Epidermal melanocyte (primary cell): ENCODE measurements at regions not wholly inside any gene's neighbourhood (a gene's known extent, or its start where the extent isn't known, plus 50 kb on each side); places are given as distances from the start of the nearest gene placed in this dataset.

ENCODE experiments used
- DNase-seq: peaks from one replicate; pipeline ENCODE4 v3.0.0; 2011; ENCODE audit warnings: low spot score; ENCODE audit not compliant: insufficient read length

DNA sequence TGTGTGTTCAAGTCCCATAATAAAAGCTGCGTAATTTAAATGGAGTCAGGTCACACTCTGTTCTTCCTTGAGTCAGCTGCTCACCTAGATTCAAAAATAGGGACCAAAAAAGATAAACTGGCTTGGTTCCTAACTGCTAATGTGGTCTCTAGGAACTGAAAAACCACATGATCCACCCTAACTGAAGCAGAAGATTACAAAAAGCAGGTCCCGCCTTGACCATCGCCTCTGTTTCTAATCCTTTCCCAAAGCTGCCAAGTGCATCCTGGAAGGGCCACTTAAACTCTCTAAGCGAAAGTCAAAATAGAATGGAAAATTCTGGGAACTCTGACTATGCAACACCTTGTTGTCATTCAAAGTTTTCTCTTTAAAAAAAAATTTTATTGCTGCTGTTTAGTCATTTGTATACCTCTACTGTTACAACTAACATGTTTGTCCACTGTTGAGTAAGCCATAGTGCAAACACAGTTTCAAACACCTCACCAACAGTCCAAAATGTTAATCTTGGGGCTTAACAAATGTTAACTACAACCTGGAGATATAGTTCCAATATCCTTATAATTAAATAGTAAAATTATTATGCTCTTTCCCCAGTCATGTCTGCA is 88.9 kb upstream of the THBS1 start:
- DNase-seq = no peak

DNA sequence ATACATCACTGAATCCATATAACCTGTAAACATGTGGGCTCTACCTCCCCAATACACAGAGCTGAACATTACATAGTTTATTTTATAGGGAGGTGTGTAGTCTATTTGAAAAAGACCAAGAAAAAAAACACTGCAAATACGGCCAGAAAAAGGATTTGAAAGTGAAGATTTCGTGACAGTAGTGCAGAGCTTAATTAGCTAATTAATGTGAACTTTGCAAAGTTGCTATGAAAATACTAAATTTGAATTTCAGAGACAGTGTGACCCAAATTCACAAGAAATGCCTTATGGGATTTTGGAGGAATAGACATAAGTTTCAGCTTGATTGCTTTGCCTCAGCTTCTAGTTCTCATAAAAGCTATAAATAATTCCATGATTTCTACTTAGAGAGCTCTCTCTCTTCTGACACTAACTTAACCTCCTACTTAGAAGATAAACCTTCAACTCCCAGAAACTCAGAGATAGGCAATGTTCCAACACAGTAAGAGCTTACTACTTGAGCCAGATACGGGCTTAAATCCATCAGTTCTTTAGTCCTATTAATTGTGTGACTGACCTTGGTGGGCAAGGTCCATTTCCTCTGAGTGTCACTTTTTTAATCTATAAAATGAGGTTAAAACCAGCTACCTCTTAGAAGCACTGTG is 87.3 kb upstream of the THBS1 start:
- no peak for DNase-seq

DNA sequence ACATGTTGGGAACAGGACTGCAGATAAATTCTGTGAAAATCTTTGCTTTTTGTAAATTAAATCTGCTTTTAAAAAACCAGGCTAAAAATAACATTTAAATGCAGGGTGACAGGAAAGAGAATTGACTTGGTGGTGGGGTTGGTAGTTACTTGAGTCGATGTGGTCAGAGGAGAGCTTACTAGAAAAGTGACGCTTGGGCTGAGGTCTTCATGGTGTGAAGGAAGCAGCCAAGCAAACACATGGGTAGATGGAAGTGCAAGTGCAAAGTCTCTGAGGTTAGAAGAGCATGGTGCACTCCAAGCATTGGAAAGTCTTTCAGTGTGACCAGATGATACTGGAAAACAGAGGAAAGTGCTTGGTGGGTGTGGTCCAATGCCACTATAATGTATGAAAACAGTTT is 86.4 kb upstream of the THBS1 start:
- no peak for DNase-seq

DNA sequence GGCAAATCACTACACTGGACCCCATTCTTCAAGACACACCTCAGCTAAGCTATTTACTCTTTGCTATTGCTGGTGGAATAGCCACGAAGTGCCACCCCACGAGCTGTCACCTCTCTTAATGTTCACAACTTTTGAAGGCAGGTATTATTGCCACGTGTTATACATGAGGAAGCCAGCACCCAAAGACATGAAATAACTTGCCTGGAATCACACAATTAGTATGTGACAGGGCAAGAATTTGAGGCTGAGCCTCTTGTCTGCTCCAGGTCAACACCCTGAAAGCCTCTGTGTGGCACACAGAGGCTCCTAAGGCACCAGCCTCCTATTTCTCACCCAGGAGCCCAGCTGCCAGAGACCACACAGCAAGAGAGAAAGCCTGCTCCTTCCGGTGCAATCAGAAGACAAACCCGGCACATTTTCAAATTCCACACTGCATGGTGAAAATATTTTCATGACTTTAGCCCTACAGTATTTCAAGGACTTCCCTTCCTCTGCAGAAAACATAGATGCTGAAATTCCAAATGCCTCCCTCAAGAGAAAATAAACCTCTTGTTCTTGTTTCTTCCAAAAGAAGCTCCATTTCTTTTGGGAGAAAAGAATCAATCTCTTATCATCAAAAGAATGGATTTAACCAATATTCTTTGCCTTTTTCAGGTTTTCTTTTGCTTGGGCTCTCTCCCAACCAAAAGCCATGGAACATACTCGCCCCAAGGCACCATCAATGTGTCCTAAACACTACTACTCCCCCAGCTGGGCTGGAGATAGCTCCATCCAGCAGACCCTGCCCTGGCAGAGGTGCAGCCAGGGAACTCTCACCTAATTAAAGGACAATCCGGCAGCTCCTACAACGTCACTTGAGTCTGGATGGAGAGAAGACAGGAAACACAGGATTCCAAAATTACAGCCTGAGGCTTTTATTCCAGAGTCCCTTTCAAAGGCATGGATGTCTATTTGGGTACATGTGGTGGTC is 84.7 kb upstream of the THBS1 start:
- DNase-seq = no peak

DNA sequence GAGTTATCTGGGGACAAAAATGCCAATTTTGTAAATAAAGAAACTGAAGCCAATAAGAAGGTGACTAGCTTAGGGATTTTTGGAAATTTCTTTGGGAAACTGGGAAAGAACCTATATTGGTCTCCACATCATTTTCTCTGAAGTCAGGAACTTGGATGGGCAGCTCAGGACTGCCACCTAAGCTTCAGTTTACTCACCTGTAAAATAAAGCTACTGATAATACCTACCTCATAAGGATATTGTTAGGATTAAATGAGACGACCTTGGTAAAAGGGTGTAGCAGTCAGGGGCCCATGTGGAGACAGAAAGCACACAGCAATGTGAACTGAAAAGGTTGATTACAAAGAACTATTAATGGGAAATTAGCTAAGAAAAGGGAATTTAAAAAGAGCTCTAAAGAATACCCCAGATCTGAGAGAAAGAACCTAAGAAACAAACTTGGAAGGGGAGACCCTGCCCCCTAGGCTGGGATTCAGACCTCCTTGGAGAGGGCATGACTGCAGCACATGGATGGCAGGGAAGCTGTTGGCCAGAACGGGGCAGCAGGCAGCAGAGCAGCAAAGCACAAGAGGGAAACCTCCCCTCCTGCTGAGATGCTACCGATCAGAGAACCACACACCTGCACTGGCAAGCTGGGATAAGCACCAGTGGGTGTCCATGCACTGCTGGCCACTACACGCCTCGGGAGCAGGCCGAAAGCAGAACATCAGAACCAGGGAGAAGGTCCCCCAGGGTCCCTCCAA is 83.7 kb upstream of the THBS1 start:
- no peak for DNase-seq

DNA sequence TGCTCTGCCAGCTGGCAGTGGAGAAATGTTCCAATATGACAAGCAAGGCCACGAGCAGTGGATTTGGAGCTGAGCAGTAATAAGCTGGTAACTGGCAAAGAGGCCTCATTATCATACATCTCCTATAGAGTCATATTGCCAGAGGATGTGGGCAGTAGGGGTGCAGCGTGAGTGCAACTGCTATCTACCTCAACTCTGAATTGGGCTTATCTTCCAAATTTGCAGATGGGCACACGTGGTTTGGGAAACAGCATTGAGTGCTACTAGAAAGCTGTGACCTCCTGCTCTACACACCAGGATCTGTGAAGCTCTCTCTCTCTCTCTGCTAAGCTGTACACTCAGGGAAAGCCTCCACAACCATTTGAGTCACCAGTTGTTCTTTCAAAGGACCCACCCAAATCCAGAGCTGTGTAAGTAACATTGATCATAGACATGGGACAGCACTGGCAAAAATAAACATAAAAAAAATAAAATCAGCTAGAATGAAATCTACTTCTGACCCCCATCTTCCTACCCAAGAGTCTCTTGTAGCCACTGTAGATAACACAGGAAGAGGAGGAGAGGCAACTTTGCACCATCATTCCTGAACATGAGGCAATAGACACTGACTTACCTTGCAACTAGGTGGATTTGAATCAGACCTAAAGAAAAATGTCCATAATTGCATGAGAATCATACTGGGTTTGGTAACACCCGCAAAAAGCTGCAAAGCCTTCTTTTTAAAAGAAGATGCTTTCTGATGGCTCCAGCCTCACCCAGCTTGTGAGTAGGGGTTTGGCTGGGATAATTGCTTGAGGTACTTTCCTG is 82.9 kb upstream of the THBS1 start:
- DNase-seq = no peak

DNA sequence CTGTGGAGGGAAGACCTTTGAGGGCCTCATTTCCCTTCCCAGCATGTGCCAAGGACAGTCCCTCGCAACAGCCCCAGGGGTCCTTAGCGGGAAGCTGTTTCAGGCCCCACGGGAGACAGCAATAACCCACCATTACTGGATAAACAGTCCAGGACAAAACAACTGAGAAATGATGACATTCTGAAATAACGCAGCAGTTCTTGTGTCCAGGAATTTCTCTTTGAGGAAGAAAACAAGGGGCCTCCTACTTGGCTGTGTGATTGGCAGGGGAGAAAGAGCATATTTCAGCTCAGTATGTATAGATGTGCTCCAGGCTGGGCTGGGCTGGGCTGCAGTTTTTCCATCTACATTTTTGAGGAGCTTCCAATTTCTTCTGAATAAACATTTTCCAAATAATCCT is 82.2 kb upstream of the THBS1 start:
- DNase-seq = no peak

DNA sequence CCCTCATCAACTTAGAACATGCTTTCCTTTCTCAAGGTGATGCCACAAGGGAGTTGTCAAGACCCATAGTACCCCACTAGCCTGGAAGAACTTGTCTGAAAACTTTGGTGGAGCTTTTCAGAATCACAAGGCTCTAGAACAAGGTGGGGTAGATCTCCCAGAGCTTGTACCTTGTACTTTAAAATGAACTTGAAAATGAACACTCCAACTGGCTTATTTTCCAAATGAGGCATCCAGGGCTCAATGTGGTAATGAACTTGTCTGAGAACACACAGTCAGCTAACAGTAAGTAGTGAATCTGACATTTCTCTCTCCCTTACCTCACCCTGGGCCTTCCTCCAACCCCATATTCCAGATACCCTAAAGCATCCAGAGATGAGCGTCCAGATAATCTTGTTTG is 81.8 kb upstream of the THBS1 start:
- no peak for DNase-seq

DNA sequence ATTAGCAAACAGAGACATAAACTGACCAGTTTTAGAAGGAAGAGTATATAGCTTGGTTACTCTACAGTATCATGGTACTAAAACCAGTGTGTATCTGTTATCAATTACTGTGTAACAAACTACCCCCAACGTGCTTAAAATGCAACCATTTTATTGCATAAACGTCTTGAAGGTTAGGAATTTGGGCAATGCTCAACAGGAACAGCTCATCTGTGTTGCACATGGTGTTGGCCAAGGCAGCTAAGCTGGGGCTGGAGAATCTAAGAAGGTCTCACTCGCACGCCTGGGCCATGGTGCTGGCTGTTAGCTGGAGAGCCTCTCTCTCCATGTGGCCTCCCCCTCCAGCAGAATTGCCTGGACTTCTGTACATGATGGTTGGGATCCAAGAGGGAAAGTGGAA is 81.2 kb upstream of the THBS1 start:
- no peak for DNase-seq

DNA sequence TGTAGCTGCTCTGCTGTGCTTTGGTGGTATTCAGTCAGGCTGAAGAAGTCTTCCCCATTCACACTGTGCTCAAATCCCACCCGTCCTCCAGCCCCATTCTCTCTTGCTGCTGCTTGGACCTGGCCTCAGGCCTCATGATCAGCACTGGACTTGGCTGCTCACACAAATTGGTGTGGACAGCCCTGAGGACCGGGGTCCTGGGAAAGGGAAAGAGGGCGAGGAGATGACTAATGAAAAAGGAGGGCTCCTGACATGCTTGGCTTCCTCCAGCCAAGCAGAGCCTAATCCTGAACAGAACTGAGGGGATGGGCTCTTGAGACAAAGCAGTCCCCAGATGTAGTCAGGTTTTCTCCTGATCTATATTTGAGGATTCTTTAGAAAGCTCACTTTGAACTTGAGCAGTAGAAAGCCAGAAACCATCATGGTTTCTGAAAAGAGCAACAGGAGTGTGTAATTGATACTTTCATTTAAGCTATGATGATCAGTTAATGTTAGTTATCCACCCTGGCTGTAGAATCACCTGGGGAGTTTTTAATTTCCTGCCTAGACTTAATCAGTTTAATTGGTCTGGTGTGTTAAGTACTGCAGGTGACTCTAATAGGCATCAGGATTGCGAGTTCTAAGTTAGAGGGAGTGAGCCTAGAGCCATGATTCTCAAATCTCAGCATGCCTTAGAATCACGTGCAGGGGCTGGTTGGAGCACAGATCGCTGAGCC is 79.4 kb upstream of the THBS1 start:
- DNase-seq = no peak

DNA sequence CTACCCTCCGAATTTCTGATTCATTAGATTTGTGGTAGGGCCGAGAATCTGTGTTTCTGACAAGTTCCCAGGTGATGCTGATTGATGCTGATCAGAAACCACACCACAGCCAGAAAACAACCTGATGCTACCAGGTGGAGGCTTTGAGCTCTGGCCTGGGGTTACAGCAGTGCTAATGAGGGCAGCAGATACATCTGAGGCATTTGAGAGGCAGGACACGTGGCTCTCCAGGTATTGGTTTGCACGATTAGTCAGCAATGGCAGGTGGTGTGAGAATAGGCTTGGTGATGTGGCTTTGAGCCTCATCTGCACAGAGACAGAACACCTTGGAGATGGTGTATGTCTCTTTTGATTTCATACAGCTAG is 78.8 kb upstream of the THBS1 start:
- no peak for DNase-seq

DNA sequence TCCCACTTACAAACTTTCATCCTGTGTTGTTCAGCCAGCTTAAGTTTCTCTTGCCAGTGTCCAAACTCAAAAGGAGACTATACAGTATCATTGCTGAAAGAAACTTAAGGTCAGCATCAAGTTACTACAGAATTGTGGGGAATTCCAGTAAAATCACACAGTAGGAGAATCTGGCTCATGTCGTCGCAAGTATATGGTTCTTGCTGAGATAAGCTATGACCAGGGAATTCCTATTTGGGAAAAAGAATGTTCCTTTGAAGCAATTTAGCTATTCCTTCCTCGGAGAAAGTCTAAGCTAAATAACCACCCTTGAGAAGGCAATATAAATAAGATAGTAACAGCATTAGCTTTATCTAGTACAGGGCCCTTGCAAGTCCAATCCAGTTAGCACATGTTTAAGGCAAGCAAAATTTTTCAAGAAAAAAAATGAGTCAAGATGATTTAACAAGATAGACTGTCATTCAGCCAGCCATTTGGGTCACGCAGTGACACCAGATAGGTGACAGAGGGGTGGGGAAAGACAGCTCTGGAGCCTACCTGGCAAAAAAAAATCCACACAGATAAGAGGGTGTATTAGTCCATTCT is 78.2 kb upstream of the THBS1 start:
- DNase-seq = no peak

DNA sequence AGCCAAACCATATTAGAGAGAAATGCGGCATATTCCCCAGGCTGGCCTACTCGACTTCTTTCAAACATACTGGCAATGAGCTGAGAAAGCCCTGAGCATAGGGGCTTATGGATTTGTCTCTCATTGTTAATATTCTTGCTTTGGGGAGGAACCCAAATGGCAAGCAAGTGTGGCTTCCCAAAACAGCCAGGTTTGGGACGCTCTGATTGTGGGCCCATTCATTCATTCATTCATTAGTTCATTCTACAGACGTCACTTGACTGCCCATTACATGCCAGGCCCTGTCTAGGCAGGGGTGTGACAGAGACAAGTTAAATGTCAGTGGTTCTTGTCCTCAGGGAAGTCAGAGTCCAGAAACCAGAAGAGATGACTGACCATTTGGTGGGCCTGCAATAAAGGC is 77.4 kb upstream of the THBS1 start:
- DNase-seq = no peak

DNA sequence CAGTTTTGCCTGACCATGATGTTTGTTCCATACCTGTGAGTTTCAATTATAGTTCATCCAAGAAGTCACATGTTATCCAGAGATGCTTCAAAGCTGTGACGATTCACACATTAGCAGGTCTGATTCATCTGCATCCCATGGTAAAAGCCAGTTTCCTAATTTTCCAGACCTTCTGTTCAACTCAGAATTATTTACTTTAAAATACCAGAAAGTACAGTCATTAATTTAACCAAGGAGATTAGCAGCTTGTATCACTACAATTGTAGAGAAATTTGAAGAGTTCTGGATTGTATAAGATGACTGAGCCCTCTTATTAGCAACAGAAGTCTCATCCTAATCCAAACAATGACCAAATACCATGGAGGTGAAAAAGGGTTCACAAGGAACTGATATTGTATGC is 76.1 kb upstream of the THBS1 start:
- DNase-seq = no peak

DNA sequence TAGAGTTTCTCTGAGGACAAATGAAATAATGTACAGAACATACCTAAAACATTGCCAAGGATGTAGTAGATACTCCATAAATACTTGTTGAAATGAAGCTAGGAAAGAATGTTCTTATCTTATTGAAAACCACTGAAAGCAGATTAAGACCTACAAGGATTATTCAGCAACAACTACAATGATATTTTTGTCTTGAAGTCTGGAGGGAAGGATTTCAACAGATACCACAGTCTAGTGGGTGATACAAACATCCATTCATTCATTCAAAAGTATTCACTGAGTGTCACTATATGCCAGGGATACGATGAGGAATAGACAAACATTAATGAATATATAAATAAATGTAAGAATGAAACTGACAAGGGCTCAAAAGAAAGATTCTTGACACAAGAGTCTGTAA is 74.7 kb upstream of the THBS1 start:
- no peak for DNase-seq

DNA sequence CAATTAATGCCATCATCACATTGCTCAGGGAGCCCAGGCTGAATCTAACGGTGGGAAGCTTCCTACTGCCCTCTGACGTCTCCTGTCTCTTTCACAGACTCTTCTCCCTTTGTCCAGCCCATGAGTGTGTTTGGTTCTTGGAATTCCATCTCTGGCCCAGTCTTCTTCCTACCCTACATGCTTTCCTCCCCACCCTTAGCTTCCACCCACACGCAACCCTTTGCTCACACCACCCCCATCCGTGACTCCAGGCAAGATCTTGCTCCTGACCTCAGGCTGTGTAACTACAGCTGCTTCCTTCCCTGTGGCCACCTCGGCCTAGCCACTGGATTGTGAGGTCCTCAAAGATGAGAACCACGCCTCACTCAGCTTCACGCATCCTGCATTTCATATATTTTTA is 72.3 kb upstream of the THBS1 start:
- no peak for DNase-seq

DNA sequence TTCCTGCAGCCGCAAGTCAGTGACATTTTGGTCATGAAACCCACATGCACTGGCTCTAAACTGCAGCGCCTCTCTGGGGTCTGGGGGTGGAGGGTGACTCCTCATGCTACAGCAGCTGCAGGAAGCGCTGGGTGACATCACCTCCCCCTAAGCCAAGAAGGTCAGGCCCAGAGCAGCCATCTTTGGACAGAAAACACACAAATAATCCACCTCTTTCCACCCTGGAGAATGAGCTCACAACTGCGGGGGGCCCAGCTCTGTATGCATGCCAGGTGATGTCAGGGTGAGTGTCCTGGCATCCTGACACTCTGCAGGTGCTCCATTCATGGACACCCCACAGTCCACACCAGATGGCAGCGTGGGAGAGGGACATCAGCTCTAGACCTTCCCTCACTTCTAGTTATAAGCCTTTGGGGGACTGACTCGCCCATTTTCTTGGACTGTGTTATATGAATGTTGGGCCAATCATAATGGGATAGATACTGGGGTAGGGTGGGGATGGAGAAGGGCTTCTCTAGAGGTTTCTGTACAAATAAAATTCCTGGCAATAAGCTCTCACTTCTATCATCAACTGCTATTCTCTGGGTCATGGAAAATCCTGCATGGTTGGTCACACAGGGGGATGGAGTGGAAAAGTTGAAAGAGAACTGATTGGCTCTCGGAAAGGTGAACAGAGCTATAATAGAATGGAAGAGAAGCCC is 70.7 kb upstream of the THBS1 start:
- DNase-seq = no peak

DNA sequence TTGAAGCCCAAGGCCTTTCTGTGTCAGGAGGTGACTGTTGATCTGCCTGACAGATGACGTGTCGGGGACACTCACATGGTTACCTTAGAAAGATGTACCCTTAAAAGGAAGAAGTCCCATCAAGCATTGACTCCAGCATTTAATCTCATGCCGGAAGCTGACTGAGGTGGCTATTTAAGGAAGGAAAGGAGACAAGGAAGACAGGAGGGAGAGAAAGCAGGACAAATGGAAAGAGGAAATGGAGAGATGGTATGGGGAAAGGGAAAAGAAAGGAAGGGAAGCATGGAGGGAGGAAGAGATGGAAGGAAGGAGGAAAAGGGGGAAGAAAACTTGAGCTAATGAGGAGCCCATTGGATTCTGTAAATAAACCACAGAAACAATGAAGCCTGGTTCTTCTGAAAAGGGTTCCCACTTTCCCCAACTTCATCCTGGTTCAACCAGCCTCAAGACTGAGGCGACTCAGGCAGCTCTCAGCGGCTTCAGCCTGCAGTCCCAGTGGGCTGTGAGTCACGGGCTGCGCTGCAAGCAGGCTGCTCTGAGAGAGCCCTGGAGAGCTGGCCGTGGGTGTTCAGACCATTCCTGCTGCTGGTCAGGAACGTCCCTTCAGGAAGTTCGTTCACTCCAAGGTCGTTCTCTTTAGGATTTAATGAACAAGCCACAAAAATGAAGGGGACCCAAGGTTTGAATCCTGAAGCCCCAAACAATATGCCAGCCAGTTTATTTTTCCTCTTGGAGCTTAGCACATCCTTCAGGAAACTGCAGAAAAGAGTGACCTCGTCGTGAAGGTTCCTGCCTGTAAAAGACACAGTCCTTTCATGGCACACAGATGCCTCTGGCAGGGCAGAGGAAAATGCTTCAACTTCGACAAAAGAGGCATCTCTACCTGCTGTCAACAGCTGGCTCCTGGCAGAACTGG is 69.6 kb upstream of the THBS1 start:
- DNase-seq = no peak
